SHP77 (cell line): ENCODE measurements at regions not wholly inside any gene's neighbourhood (a gene's known extent, or its start where the extent isn't known, plus 50 kb on each side); places are given as distances from the start of the nearest gene placed in this dataset.
"Not testable (repeated sequence)": the region's sequence is repeated elsewhere in the genome, so short reads cannot be mapped to it uniquely, and the experiment has no call there.

ENCODE experiments used
- DNase-seq, 2 experiments: peaks; one replicate each; lab custom pipeline; 2025; lab: John Stamatoyannopoulos, UW

GRCh38 chr7:79548727-79549126, 95.3 kb upstream of the MAGI2 start:
- DNase-seq, result no peak

DNA sequence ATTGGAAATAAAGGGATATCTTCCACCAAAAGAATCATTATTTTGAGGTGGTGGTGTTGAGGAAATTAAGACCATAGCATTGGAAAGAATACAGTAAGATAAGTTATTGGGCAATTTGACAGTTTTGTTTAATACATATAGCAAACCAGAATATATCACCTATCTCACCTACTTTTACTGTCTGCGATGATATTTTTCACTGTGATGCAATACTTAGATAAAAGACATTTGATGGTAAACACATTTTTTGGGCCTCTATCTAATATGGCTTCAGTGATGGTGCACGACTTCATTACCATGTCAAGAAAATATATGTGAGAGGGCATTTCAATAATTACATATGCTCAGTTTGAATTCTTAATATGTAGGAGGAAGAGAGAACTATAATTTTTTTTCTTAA, 93.7 kb upstream of the MAGI2 start:
- no peak for DNase-seq

DNA sequence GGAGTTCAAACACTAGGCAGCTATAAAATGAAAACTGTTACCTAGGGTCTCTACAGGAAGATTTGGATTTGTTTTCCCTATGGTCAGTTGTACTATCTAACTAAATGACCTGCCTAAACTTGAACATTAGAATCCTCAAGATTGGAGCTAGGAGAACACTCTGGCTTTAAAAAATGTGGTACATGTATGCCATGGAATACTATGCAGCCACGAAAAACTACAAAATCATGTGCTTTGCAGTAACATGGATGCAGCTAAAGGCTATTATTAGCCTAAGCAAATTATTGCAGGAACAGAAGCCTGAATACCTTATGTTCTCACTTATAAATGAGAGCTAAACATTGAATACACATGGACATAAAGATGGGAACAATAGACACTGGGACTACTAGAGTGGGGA, 87.1 kb upstream of the MAGI2 start:
- DNase-seq, result no peak

- DNase-seq, result no peak
Observed at GRCh38 chr7:79534128-79534527, 80.7 kb upstream of the MAGI2 start.

- no peak for DNase-seq
Observed at GRCh38 chr7:79531905-79532664, 78.6 kb upstream of the MAGI2 start.

DNA sequence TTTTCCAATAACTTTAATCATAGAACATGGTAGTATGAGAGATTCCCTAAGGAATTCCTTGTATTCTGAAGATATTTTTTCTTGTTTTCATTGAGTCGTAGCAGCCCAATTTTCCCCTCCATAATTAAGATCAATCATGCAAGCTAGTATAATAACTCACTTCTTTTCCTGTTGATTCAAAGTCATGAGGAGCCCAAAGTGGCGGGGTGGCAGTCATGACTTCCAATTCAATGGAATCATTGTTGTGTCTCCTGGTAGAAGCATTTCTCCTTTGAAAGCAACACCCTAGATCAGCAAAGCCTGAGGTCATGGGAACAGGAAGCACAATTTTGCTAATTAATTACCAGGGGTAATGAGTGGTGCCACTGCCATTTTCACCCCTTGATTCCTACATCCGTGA, 77.6 kb upstream of the MAGI2 start:
- DNase-seq, result no peak

- DNase-seq, result no peak
Observed at GRCh38 chr7:79529881-79530235, 76.4 kb upstream of the MAGI2 start.

GRCh38 chr7:79529214-79529880, 75.9 kb upstream of the MAGI2 start:
- DNase-seq, result no peak

GRCh38 chr7:79528421-79528820, 75.0 kb upstream of the MAGI2 start:
- no peak for DNase-seq

DNA sequence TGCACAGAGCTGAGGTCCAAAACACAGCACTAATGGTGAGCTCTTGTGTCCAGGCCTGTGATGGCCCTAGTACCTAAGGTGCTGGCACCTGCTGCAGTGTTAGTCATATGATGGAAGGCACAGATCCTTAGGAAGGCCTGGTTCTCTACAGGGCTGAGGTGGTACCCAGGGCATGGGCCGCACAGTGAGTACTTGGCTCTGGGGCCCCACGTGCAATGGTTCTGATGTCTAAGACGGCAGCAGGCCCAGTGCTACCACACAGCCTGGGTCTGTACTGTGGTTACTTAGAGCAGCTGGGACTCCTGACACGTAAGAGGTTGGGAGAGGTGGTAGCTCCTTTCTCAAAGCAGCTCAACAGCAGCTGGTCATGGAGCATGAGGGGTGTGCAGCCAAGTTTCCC, 70.6 kb upstream of the MAGI2 start:
- no peak for DNase-seq

DNA sequence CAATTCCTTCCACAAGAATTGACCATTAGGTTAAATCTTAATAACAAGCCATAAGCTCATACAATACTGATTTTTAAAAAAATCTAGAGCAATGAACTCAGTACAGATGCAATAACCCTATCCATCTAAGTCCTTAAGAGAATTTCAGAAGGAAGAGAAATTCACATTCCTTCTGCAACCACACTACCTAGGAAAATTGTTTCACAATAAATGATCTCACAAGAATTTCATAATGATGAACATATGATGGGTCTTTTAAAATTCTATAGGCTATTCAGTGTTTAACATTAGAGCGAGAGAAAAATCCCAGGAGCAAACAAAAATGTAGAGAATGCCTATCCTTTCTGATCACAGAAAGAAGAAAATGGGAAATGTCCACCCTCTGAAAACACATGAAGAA, 70.0 kb upstream of the MAGI2 start:
- DNase-seq, result no peak

DNA sequence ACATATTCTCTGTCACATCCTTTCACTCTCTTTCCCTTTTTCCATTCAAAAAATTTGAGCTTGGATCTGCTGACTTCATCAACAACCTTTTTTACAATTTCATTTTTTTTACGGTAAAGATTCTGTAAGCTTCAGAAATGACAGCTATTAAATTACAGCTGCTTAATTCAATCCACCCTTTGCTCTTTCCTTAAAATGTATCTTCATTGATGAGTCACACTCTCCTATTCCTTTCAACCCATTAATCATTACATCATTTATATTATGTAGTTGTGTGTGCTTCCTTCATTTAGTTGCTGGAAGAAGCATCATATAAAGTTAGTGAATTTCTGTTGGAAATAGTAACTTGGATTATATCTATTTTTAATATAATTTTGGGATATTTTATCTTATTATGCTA, 67.1 kb upstream of the MAGI2 start:
- DNase-seq, result no peak

GRCh38 chr7:79515358-79515757, 61.9 kb upstream of the MAGI2 start:
- DNase-seq, result no peak

DNA sequence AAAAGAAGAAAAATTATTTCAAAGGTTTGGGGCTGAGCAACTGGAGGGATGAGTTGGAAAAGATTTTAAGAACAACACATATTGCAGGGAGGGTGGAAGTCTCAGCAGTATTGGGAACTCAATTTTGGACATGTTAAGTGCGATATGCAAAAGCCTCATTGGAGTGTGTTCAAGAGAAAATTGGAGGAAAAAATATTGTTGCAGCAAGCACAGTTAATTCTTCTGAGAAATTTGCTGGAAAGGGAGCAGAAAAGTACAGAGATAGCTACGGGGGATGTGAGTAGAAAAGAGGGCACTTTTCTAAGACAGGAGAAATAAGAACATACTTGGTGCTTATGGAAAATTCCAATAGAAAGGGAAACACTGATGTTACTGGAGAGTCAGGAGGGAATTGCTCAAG, 59.8 kb upstream of the MAGI2 start:
- no peak for DNase-seq

- no peak for DNase-seq
Observed at GRCh38 chr7:79512261-79512660, 58.8 kb upstream of the MAGI2 start.

- DNase-seq, result not testable (repeated sequence)
Observed at GRCh38 chr7:79511056-79511455, 57.6 kb upstream of the MAGI2 start.

DNA sequence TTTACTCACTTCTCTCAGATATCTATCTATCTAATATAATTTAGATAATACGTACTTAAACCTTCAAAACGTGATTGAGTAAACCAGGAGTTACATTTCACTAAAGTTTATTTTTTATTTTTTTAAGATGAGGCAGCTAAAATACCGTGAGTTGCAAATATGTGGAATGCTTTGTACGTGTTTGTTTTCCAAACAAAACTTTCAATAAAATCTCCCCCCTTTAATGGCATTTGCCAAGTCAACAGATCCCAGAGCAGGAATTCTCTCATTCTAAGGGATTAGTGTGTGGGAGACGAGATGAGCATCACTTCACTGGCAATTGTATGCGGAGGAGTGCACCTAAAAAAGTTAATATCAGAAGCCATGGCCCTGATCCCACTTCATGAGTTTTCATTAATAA, 53.7 kb upstream of the MAGI2 start:
- no peak for DNase-seq

DNA sequence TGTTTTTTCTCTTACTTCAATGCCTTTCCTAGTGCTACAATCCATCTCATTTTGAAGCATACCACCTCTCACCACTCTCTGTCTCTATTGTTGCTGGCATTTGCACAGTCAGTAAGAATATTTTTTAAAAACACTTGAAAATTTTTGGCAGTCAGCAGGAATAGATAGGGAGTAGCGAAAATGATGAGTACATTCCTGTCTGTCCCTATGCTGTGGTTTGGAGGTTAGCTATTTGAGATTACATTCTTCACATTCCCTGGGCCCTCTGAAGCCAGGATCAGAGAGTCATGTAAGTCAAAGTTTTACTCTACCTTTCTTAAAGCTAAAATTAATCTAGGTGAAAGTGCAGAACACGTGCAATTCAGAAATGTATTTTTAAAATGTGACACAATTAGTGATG, 53.0 kb upstream of the MAGI2 start:
- DNase-seq, result no peak

DNA sequence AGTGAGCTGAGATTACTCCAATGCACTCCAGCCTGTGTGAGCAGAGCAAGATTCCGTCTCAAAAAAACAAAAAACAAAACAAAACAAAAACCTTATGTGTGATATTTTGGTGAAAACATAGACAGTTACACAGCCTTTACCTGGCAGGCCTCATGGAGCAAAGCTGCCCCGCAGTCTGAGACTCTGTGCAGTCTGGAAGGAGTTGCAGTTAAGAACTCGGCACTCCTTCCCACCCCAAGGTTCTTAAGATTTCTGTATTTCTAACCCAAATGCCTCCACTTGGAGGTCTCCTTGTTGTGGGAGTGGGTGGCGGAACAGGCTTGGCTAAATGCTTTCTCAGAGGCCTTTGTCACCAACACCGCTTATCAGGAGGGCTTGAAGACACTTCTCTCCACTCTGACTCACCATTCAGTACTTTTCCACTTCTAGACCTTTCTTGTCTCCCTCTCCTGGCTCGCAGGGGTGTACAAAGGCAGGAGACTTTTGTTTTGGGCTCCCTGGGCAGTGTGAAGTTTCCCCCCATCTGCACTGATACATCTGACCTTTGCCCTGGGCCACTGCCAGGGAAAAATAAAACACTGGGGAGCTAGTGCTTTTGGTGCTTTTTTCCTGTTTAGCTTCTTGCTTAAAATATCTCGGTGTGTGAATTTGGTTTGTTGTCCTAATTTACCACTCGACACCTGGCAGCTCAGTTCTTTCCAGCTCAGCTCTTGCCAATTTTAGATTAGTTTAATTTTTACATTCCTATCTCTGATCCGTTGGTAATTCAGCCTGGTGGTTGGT, 51.3 kb upstream of the MAGI2 start:
- no peak for DNase-seq
